ENCODE measurements at regions not wholly inside any gene's neighbourhood (a gene's known extent, or its start where the extent isn't known, plus 50 kb on each side); places are given as distances from the start of the nearest gene placed in this dataset.

- TF ChIP-seq CTCF (IDR thresholded peaks at IDR 0.05; ENCODE audit: low read length) (no peak), EZH2 (IDR thresholded peaks at IDR 0.05; ENCODE audit: borderline replicate concordance, low read length) (no peak)
Observed at GRCh38 chr22:22746963-22747933, 102.8 kb downstream of the GGTLC2 start.

All from OCI-LY1 (cell line).